ENCODE measurements at regions not wholly inside any gene's neighbourhood (a gene's known extent, or its start where the extent isn't known, plus 50 kb on each side); places are given as distances from the start of the nearest gene placed in this dataset.

GRCh38 chr2:223418131-223418530 lies 184.0 kb downstream of the SCG2 start:
- H3K27ac ChIP-seq (ENCODE audit: low read depth in 1 of 2, low read length in 1 of 2): no peak overlapping the region
- H3K9ac ChIP-seq (ENCODE audit: insufficient read depth in 1 of 2, low read length in 2 of 2): no peak overlapping the region
- H3K4me1 ChIP-seq (ENCODE audit: control insufficient read depth in 5 of 5, insufficient read depth in 5 of 5, low read length in 5 of 5): peaks cover 0 to 1% (median 0%) of the 10 kb centered on the region in 5 donors
- no peaks in the 10 kb centered on the region for H3K36me3 ChIP-seq (ENCODE audit: control insufficient read depth in 4 of 4, insufficient read depth in 4 of 4, low read length in 4 of 4)
- peak in 1 of 3 donors; percentile 2 for DNase-seq
- H3K9me3 ChIP-seq (ENCODE audit: control insufficient read depth in 4 of 4, insufficient read depth in 3 of 4, low read length in 3 of 4): no peaks in the 10 kb centered on the region
- ATAC-seq (ENCODE audit: insufficient read depth, low FRiP score): no peak
- 53 to 80% methylated on average over 6 of the region's 6 CpGs for WGBS, 2 donors
- H3K4me3 ChIP-seq: no peak overlapping the region
- H3K27me3 ChIP-seq (ENCODE audit: control insufficient read depth in 3 of 3, insufficient read depth in 3 of 3, low read length in 2 of 3): no peaks in the 10 kb centered on the region
- TF ChIP-seq CTCF (IDR thresholded peaks at IDR 0.05; ENCODE audit: control extremely low read depth, extremely low read depth): no peak

- Histone ChIP-seq H3K4me3 (no peak overlapping the region), H3K36me3 (ENCODE audit: control insufficient read depth in 4 of 4, insufficient read depth in 4 of 4, low read length in 4 of 4) (no peaks in the 10 kb centered on the region), H3K27me3 (ENCODE audit: control insufficient read depth in 3 of 3, insufficient read depth in 3 of 3, low read length in 2 of 3) (no peaks in the 10 kb centered on the region), H3K9me3 (ENCODE audit: control insufficient read depth in 4 of 4, insufficient read depth in 3 of 4, low read length in 3 of 4) (no peaks in the 10 kb centered on the region), H3K4me1 (ENCODE audit: control insufficient read depth in 5 of 5, insufficient read depth in 5 of 5, low read length in 5 of 5) (peaks cover 0 to 1% (median 0%) of the 10 kb centered on the region in 5 donors), H3K27ac (ENCODE audit: low read depth in 1 of 2, low read length in 1 of 2) (no peak overlapping the region), H3K9ac (ENCODE audit: insufficient read depth in 1 of 2, low read length in 2 of 2) (no peak overlapping the region)
- TF ChIP-seq CTCF (IDR thresholded peaks at IDR 0.05; ENCODE audit: control extremely low read depth, extremely low read depth): no peak
- WGBS, 2 donors: 55 to 82% methylated on average over 1 of the region's 1 CpG
- no peak for ATAC-seq (ENCODE audit: insufficient read depth, low FRiP score)
- DNase-seq: no peak
Observed at GRCh38 chr2:223418604-223419199, 183.5 kb downstream of the SCG2 start.

- no peak for ATAC-seq (ENCODE audit: insufficient read depth, low FRiP score)
- Histone ChIP-seq H3K36me3 (ENCODE audit: control insufficient read depth in 4 of 4, insufficient read depth in 4 of 4, low read length in 4 of 4) (no peaks in the 10 kb centered on the region), H3K9me3 (ENCODE audit: control insufficient read depth in 4 of 4, insufficient read depth in 3 of 4, low read length in 3 of 4) (no peaks in the 10 kb centered on the region), H3K27ac (ENCODE audit: low read depth in 1 of 2, low read length in 1 of 2) (no peak overlapping the region), H3K4me3 (no peak overlapping the region), H3K4me1 (ENCODE audit: control insufficient read depth in 5 of 5, insufficient read depth in 5 of 5, low read length in 5 of 5) (peaks cover 0 to 1% (median 0%) of the 10 kb centered on the region in 5 donors), H3K9ac (ENCODE audit: insufficient read depth in 1 of 2, low read length in 2 of 2) (no peak overlapping the region), H3K27me3 (ENCODE audit: control insufficient read depth in 3 of 3, insufficient read depth in 3 of 3, low read length in 2 of 3) (no peaks in the 10 kb centered on the region)
- DNase-seq: no peak
- no peak for TF ChIP-seq CTCF (IDR thresholded peaks at IDR 0.05; ENCODE audit: control extremely low read depth, extremely low read depth)
- 92 to 94% methylated on average over 1 of the region's 1 CpG for WGBS, 2 donors
Observed at GRCh38 chr2:223420048-223420447, 182.1 kb downstream of the SCG2 start.

- TF ChIP-seq CTCF (IDR thresholded peaks at IDR 0.05; ENCODE audit: control extremely low read depth, extremely low read depth): no peak
- ATAC-seq (ENCODE audit: insufficient read depth, low FRiP score) (no peak), DNase-seq (no peak)
- 54 to 63% methylated on average over 1 of the region's 1 CpG for WGBS, 2 donors
- H3K27ac ChIP-seq (ENCODE audit: low read depth in 1 of 2, low read length in 1 of 2): no peak overlapping the region
- no peak overlapping the region for H3K4me3 ChIP-seq
- H3K36me3 ChIP-seq (ENCODE audit: control insufficient read depth in 4 of 4, insufficient read depth in 4 of 4, low read length in 4 of 4): no peaks in the 10 kb centered on the region
- no peak overlapping the region for H3K9ac ChIP-seq (ENCODE audit: insufficient read depth in 1 of 2, low read length in 2 of 2)
- no peaks in the 10 kb centered on the region for H3K27me3 ChIP-seq (ENCODE audit: control insufficient read depth in 3 of 3, insufficient read depth in 3 of 3, low read length in 2 of 3)
- H3K4me1 ChIP-seq (ENCODE audit: control insufficient read depth in 5 of 5, insufficient read depth in 5 of 5, low read length in 5 of 5): no peaks in the 10 kb centered on the region
- H3K9me3 ChIP-seq (ENCODE audit: control insufficient read depth in 4 of 4, insufficient read depth in 3 of 4, low read length in 3 of 4): no peaks in the 10 kb centered on the region
Observed at GRCh38 chr2:223431479-223431878, 170.7 kb downstream of the SCG2 start.

Measured in lung (tissue), 11 donors.